WTC11 (cell line): ENCODE measurements at regions not wholly inside any gene's neighbourhood (a gene's known extent, or its start where the extent isn't known, plus 50 kb on each side); places are given as distances from the start of the nearest gene placed in this dataset.

Experiments used
- ATAC-seq: fragments of 200-7000 bp; cut with Tn5 transposase; 2 replicates; pipeline ENCODE4 v1.10.0; 2021; ENCODE audit warnings: mild to moderate bottlenecking, moderate library complexity
- CTCF ChIA-PET: fragments of 300-600 bp; sonication (Branson Sonifier 250); formaldehyde crosslinking; loops from one replicate; lab custom pipeline; 2021; ENCODE audit warnings: antibody characterized with exemption; lab: Charles Lee
- POLR2A ChIA-PET: fragments of 350-600 bp; sonication (Branson Sonifier 250); formaldehyde crosslinking; loops from one replicate; lab custom pipeline; 2021; ENCODE audit warnings: antibody characterized with exemption; lab: Charles Lee
- DNase-seq: peaks from one replicate; pipeline ENCODE4 v3.0.0; 2021; ENCODE audit warnings: low spot score
- H3K27ac Mint-ChIP-seq: 2 replicates; pipeline ENCODE4 v1.8.0; 2021; ENCODE audit warnings: mixed read lengths
- H3K27me3 Mint-ChIP-seq: 2 replicates; pipeline ENCODE4 v1.8.0; 2021; ENCODE audit warnings: low read depth, mild to moderate bottlenecking, moderate library complexity, mixed read lengths
- H3K36me3 Mint-ChIP-seq: 2 replicates; pipeline ENCODE4 v1.8.0; 2021; ENCODE audit warnings: mixed read lengths
- H3K4me1 Mint-ChIP-seq: 2 replicates; pipeline ENCODE4 v1.8.0; 2022; ENCODE audit warnings: mixed read lengths
- H3K4me3 Mint-ChIP-seq: 2 replicates; pipeline ENCODE4 v1.8.0; 2021; ENCODE audit warnings: mild to moderate bottlenecking, moderate library complexity, mixed read lengths
- H3K9me3 Mint-ChIP-seq: 2 replicates; pipeline ENCODE4 v1.8.0; 2021; ENCODE audit warnings: mixed read lengths
- ATF3 ChIP-seq: sonication (generic); formaldehyde crosslinking; conservative IDR thresholded peaks from 2 replicates; pipeline ENCODE4 v1.8.1; 2022; ENCODE audit warnings: mild to moderate bottlenecking, missing genetic modification reagents
- ATF6 ChIP-seq: sonication (generic); formaldehyde crosslinking; IDR thresholded peaks from 2 replicates; pipeline ENCODE4 v1.8.1; 2023; ENCODE audit warnings: mild to moderate bottlenecking, missing genetic modification reagents
- CBFB ChIP-seq: sonication (generic); formaldehyde crosslinking; IDR thresholded peaks from 2 replicates; pipeline ENCODE4 v1.8.1; 2022; ENCODE audit warnings: mild to moderate bottlenecking, low read depth, missing genetic modification reagents
- E2F1 ChIP-seq: sonication (generic); formaldehyde crosslinking; IDR thresholded peaks from 2 replicates; pipeline ENCODE4 v1.8.0; 2022; ENCODE audit warnings: mild to moderate bottlenecking, missing genetic modification reagents
- ELF4 ChIP-seq: sonication (generic); formaldehyde crosslinking; IDR thresholded peaks from 2 replicates; pipeline ENCODE4 v1.8.1; 2022; ENCODE audit warnings: low read depth, mild to moderate bottlenecking, moderate library complexity, missing genetic modification reagents
- ESRRA ChIP-seq: sonication (generic); formaldehyde crosslinking; IDR thresholded peaks from 2 replicates; pipeline ENCODE4 v1.8.1; 2022; ENCODE audit warnings: mild to moderate bottlenecking, missing genetic modification reagents, borderline replicate concordance
- MXD4 ChIP-seq: fragments of 250-450 bp; sonication (Bioruptor Pico); IDR thresholded peaks from 2 replicates; pipeline ENCODE4 v1.8.0; 2021; ENCODE audit warnings: mild to moderate bottlenecking, moderate library complexity, borderline replicate concordance
- NR1H2 ChIP-seq: sonication (generic); formaldehyde crosslinking; IDR thresholded peaks from 2 replicates; pipeline ENCODE4 v1.9.0; 2021; ENCODE audit warnings: mild to moderate bottlenecking, moderate library complexity, missing genetic modification reagents
- PRRX2 ChIP-seq: fragments of 250-450 bp; sonication (Bioruptor Pico); IDR thresholded peaks from 2 replicates; pipeline ENCODE4 v1.8.0; 2021; ENCODE audit warnings: mild to moderate bottlenecking
- SMAD3 ChIP-seq: sonication (generic); formaldehyde crosslinking; IDR thresholded peaks from 2 replicates; pipeline ENCODE4 v1.8.0; 2022; ENCODE audit warnings: missing genetic modification reagents, mild to moderate bottlenecking, borderline replicate concordance
- TCF7 ChIP-seq: sonication (generic); formaldehyde crosslinking; IDR thresholded peaks from 2 replicates; pipeline ENCODE4 v1.8.0; 2022; ENCODE audit warnings: mild to moderate bottlenecking, low read depth, missing genetic modification reagents, moderate library complexity
- TP53 ChIP-seq: sonication (generic); formaldehyde crosslinking; IDR thresholded peaks from 2 replicates; pipeline ENCODE4 v1.8.1; 2023; ENCODE audit warnings: mild to moderate bottlenecking, missing genetic modification reagents
- USF1 ChIP-seq: sonication (generic); formaldehyde crosslinking; IDR thresholded peaks from 2 replicates; pipeline ENCODE4 v1.8.0; 2022; ENCODE audit warnings: mild to moderate bottlenecking, missing genetic modification reagents
- USF2 ChIP-seq: sonication (generic); formaldehyde crosslinking; IDR thresholded peaks from 2 replicates; pipeline ENCODE4 v1.8.1; 2023; ENCODE audit warnings: mild to moderate bottlenecking, missing genetic modification reagents, moderate library complexity
- ZBTB21 ChIP-seq: sonication (generic); formaldehyde crosslinking; IDR thresholded peaks from 2 replicates; pipeline ENCODE4 v1.8.1; 2023; ENCODE audit warnings: mild to moderate bottlenecking, missing genetic modification reagents, borderline replicate concordance
- ZNF121 ChIP-seq: sonication (generic); formaldehyde crosslinking; IDR thresholded peaks from 2 replicates; pipeline ENCODE4 v1.8.0; 2023; ENCODE audit warnings: missing genetic modification reagents
- ZNF281 ChIP-seq: sonication (generic); formaldehyde crosslinking; IDR thresholded peaks from 2 replicates; pipeline ENCODE4 v1.8.0; 2023; ENCODE audit warnings: mild to moderate bottlenecking, missing genetic modification reagents
- ZNF396 ChIP-seq: fragments of 250-450 bp; sonication (Bioruptor Pico); IDR thresholded peaks from 2 replicates; pipeline ENCODE4 v1.8.0; 2021; ENCODE audit warnings: mild to moderate bottlenecking, moderate library complexity, borderline replicate concordance
- ZNF416 ChIP-seq: fragments of 250-450 bp; sonication (Bioruptor Pico); IDR thresholded peaks from 2 replicates; pipeline ENCODE4 v1.9.0; 2021; ENCODE audit warnings: mild to moderate bottlenecking, inconsistent platforms
- ZNF512 ChIP-seq: sonication (generic); formaldehyde crosslinking; IDR thresholded peaks from 2 replicates; pipeline ENCODE4 v1.8.1; 2022; ENCODE audit warnings: missing genetic modification reagents, borderline replicate concordance
- ZNF532 ChIP-seq: fragments of 250-450 bp; sonication (Bioruptor Pico); IDR thresholded peaks from 2 replicates; pipeline ENCODE4 v1.9.0; 2021; ENCODE audit warnings: mild to moderate bottlenecking, borderline replicate concordance
- ZNF671 ChIP-seq: fragments of 250-450 bp; sonication (Bioruptor Pico); IDR thresholded peaks from 2 replicates; pipeline ENCODE4 v1.8.0; 2021; ENCODE audit warnings: mild to moderate bottlenecking

- POLR2A ChIA-PET = no interaction called here
- no peak for ATAC-seq
- TF ChIP-seq ATF6 (CRISPR knock-in tag) (no peak), ZBTB21 (CRISPR knock-in tag) (no peak), NR1H2 (CRISPR knock-in tag) (no peak), E2F1 (CRISPR knock-in tag) (no peak), SMAD3 (CRISPR knock-in tag) (no peak), MXD4 (CRISPR knock-in tag) (no peak)
- Mint-ChIP-seq H3K4me3 (no peak overlapping the region), H3K27ac (no peak overlapping the region), H3K27me3 (peaks cover 8% of the 10 kb centered on the region), H3K9me3 (peaks cover 30% of the 10 kb centered on the region), H3K36me3 (peaks cover 8% of the 10 kb centered on the region), H3K4me1 (peaks cover 7% of the 10 kb centered on the region)
- DNase-seq = no peak
- CTCF ChIA-PET = no interaction called here
Observed at GRCh38 chr7:67505449-67505848, 508.8 kb downstream of the TYW1 start.

- no peak overlapping the region for H3K4me3 Mint-ChIP-seq
- H3K4me1 Mint-ChIP-seq = peaks cover 13% of the 10 kb centered on the region
- ChIA-PET CTCF (no interaction called here), POLR2A (no interaction called here)
- peaks cover 3% of the 10 kb centered on the region; the same call in 1 of the 2 replicates for H3K27me3 Mint-ChIP-seq
- H3K36me3 Mint-ChIP-seq = peaks cover 12% of the 10 kb centered on the region
- H3K27ac Mint-ChIP-seq = no peak overlapping the region
- DNase-seq (no peak), ATAC-seq (no peak)
- H3K9me3 Mint-ChIP-seq = peaks cover 25% of the 10 kb centered on the region
- TF ChIP-seq SMAD3 (CRISPR knock-in tag) (no peak), USF1 (no peak), PRRX2 (CRISPR knock-in tag) (no peak), ZNF121 (CRISPR knock-in tag) (no peak), USF2 (CRISPR knock-in tag) (no peak), ZNF532 (CRISPR knock-in tag) (no peak), ZNF396 (CRISPR knock-in tag) (no peak), ZNF671 (CRISPR knock-in tag) (no peak), ZNF512 (CRISPR knock-in tag) (no peak), ATF3 (CRISPR knock-in tag) (no peak), TP53 (CRISPR knock-in tag) (no peak), ELF4 (CRISPR knock-in tag) (no peak), ZNF416 (CRISPR knock-in tag) (no peak), TCF7 (no peak), ESRRA (no peak), ZNF281 (CRISPR knock-in tag) (no peak), CBFB (CRISPR knock-in tag) (no peak)
Observed at GRCh38 chr7:67512481-67512880, 515.8 kb downstream of the TYW1 start.
